H1 (cell line): ENCODE measurements at regions not wholly inside any gene's neighbourhood (a gene's known extent, or its start where the extent isn't known, plus 50 kb on each side); places are given as distances from the start of the nearest gene placed in this dataset.

Source experiments
- JUN ChIP-seq: IDR thresholded peaks from 2 replicates; pipeline ENCODE4 v1.6.1; 2011; ENCODE audit warnings: low read depth, mild to moderate bottlenecking, improper control_type of control experiment, low read length
- SIRT6 ChIP-seq: IDR thresholded peaks from one replicate; pipeline ENCODE4 v1.7.1; 2012; ENCODE audit warnings: low read length, inconsistent platforms
- SIX5 ChIP-seq: IDR thresholded peaks from 2 replicates; pipeline ENCODE4 v1.6.1; 2011; ENCODE audit warnings: mild to moderate bottlenecking, low read depth, low read length
- TF ChIP-seq, protein P1 (sequence below): fragments of 300-600 bp; sonication (generic); IDR thresholded peaks from 2 replicates; pipeline ENCODE4 v1.7.1; 2012; ENCODE audit warnings: low read length, moderate library complexity, mild to moderate bottlenecking, inconsistent platforms; ENCODE audit not compliant: insufficient replicate concordance

DNA sequence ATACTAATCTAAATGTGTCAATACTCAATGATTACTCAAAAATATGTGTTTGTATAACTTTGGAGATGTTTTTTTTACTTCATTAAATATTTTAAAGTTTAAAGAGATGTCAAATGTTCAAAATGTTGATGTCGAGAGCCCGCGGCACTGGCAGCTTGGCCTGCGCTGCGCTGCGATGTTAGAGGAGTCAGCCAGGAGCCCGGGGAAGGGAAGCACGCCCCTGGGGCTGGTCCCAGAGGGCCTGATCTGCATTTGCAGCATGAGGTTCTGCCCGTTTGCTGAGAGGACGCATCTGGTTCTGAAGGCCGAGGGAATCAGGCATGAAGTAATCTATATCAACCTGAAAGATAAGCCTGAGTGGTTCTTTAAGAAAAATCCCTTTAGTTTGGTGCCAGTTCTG, 66.4 kb upstream of the ATP2C1 start (continued):
- TF ChIP-seq, protein P1, sequence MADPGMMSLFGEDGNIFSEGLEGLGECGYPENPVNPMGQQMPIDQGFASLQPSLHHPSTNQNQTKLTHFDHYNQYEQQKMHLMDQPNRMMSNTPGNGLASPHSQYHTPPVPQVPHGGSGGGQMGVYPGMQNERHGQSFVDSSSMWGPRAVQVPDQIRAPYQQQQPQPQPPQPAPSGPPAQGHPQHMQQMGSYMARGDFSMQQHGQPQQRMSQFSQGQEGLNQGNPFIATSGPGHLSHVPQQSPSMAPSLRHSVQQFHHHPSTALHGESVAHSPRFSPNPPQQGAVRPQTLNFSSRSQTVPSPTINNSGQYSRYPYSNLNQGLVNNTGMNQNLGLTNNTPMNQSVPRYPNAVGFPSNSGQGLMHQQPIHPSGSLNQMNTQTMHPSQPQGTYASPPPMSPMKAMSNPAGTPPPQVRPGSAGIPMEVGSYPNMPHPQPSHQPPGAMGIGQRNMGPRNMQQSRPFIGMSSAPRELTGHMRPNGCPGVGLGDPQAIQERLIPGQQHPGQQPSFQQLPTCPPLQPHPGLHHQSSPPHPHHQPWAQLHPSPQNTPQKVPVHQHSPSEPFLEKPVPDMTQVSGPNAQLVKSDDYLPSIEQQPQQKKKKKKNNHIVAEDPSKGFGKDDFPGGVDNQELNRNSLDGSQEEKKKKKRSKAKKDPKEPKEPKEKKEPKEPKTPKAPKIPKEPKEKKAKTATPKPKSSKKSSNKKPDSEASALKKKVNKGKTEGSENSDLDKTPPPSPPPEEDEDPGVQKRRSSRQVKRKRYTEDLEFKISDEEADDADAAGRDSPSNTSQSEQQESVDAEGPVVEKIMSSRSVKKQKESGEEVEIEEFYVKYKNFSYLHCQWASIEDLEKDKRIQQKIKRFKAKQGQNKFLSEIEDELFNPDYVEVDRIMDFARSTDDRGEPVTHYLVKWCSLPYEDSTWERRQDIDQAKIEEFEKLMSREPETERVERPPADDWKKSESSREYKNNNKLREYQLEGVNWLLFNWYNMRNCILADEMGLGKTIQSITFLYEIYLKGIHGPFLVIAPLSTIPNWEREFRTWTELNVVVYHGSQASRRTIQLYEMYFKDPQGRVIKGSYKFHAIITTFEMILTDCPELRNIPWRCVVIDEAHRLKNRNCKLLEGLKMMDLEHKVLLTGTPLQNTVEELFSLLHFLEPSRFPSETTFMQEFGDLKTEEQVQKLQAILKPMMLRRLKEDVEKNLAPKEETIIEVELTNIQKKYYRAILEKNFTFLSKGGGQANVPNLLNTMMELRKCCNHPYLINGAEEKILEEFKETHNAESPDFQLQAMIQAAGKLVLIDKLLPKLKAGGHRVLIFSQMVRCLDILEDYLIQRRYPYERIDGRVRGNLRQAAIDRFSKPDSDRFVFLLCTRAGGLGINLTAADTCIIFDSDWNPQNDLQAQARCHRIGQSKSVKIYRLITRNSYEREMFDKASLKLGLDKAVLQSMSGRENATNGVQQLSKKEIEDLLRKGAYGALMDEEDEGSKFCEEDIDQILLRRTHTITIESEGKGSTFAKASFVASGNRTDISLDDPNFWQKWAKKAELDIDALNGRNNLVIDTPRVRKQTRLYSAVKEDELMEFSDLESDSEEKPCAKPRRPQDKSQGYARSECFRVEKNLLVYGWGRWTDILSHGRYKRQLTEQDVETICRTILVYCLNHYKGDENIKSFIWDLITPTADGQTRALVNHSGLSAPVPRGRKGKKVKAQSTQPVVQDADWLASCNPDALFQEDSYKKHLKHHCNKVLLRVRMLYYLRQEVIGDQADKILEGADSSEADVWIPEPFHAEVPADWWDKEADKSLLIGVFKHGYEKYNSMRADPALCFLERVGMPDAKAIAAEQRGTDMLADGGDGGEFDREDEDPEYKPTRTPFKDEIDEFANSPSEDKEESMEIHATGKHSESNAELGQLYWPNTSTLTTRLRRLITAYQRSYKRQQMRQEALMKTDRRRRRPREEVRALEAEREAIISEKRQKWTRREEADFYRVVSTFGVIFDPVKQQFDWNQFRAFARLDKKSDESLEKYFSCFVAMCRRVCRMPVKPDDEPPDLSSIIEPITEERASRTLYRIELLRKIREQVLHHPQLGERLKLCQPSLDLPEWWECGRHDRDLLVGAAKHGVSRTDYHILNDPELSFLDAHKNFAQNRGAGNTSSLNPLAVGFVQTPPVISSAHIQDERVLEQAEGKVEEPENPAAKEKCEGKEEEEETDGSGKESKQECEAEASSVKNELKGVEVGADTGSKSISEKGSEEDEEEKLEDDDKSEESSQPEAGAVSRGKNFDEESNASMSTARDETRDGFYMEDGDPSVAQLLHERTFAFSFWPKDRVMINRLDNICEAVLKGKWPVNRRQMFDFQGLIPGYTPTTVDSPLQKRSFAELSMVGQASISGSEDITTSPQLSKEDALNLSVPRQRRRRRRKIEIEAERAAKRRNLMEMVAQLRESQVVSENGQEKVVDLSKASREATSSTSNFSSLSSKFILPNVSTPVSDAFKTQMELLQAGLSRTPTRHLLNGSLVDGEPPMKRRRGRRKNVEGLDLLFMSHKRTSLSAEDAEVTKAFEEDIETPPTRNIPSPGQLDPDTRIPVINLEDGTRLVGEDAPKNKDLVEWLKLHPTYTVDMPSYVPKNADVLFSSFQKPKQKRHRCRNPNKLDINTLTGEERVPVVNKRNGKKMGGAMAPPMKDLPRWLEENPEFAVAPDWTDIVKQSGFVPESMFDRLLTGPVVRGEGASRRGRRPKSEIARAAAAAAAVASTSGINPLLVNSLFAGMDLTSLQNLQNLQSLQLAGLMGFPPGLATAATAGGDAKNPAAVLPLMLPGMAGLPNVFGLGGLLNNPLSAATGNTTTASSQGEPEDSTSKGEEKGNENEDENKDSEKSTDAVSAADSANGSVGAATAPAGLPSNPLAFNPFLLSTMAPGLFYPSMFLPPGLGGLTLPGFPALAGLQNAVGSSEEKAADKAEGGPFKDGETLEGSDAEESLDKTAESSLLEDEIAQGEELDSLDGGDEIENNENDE: no peak
- TF ChIP-seq SIX5: no peak
- TF ChIP-seq SIRT6: no peak
- no peak for TF ChIP-seq JUN
